NCI-H146 treated with DMSO at 0.1 percent for 48 hours (cell line): ENCODE measurements at regions not wholly inside any gene's neighbourhood (a gene's known extent, or its start where the extent isn't known, plus 50 kb on each side); places are given as distances from the start of the nearest gene placed in this dataset.
"Not testable (repeated sequence)": the region's sequence is repeated elsewhere in the genome, so short reads cannot be mapped to it uniquely, and the experiment has no call there.

ENCODE experiments used
- DNase-seq: peaks from one replicate; lab custom pipeline; 2025; ENCODE audit not compliant: unreplicated experiment; lab: John Stamatoyannopoulos, UW

DNA sequence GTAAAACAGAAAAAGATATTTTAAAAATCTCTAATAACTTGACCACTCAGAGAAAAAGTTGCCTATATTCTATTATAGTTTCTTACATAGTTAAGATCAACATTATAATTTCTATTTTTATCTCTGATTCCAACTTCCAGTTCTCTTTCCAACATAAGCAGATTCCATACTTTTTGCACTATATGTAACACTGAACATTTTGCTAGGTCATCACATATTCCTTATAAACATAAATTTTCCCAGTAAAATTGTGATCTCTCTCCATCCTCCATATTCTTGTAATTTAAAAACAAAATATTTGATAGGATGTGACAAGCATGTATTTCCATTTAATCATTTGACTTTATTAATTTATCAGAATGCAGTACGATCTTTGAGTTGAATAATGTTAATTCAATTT lies 170.4 kb upstream of the THSD7A start:
- DNase-seq, result no peak

- no peak for DNase-seq
Measured at GRCh38 chr7:12004581-12004980, 172.6 kb upstream of the THSD7A start.

- no peak for DNase-seq
Measured at GRCh38 chr7:12007576-12007975, 175.6 kb upstream of the THSD7A start.

DNA sequence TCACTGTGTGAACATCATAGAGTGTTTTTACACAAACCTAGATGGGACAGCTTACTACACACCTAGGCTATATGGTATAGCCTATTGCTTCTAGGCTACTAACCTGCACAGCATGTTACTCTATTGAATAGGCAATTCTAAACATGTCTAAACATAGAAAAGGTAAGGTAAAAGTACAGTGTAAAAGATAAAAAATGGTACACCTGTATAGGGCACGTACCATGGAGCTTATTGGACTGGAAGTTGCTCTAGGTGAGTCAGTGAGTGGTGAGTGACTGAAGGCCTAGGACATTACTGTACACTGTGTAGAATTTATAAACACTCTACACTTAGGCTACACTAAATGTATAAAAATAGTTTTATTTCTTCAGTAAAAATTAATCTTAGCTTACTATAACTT lies 182.0 kb upstream of the THSD7A start:
- DNase-seq, result no peak

DNA sequence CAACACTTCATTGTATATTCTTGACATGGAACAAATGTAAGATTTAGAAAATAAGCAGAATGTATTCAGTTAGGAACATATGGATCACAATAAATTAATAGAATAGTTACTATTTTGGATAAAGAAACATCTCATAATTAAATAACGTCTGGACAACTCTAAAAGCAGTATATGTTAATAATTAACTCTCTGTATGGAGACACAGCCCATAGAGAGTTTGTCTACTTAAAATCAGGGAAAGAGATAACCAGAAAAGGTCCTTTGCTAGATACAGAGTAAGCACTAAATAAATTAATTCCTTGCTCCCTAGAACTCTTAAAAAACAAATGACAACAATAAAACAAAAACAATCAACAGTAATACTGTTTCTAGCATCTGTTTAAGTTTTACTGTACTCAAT lies 184.4 kb upstream of the THSD7A start:
- no peak for DNase-seq

DNA sequence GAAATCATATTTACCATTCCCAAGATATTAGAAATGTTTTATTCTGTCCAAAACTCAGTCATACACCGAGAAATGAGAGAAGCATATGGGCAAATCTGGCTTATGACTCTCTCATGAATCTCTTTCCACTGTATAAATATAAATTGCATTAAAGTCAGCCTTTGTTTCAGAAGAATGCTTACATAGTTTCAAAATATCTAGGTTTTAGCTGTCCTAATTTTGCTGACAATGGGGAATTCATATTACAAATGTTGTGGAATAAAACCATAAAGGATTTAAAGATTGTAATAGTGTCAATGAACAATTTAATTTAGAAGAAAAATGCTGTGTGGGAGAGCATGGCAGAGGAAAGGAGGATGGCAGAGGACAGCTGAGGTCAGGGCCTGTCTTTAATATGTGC lies 185.0 kb upstream of the THSD7A start:
- DNase-seq, result no peak

GRCh38 chr7:12022011-12022410 lies 189.1 kb upstream of the TMEM106B start:
- not testable (repeated sequence) for DNase-seq

- DNase-seq, result no peak
Measured at GRCh38 chr7:12025246-12025645, 185.8 kb upstream of the TMEM106B start.

GRCh38 chr7:12028508-12028907 lies 182.6 kb upstream of the TMEM106B start:
- DNase-seq, result no peak

DNA sequence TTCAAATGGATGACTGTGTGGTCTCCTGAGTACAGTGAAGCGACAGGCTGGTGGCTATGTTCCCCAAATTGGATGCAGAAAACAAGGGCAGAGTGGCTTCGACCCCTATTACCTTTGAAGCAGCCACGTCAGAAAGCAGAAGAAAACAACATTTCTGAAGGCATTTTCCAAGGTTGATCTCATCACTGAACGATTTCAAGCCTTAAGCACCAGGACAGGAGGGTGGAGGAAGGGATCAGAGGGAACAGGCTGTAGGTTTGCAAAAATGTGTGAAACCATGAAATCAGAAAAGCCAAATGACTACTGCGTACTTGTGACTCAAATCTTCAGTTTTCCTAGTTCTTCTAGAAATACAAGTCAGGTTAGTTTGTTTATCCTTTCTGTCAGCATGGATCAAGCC lies 181.0 kb upstream of the TMEM106B start:
- no peak for DNase-seq

DNA sequence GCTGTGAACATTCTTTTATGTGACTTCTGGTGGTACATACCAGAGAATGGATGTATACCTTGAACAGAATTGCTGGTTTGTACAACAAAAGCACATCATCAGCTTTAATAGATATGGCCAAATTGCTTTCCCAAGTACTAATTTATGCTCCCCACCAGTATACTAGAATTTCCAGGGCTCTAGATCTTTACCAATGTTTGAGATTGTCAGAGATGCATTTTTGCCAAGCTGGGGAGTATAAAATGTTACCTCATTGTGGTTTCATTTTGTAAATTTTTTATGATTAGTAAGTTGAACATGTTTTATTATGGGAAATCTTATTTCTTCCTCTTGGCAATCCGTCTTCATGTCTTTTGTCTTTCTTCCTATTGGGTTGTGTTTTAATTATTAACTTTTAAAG lies 179.9 kb upstream of the TMEM106B start:
- no peak for DNase-seq

DNA sequence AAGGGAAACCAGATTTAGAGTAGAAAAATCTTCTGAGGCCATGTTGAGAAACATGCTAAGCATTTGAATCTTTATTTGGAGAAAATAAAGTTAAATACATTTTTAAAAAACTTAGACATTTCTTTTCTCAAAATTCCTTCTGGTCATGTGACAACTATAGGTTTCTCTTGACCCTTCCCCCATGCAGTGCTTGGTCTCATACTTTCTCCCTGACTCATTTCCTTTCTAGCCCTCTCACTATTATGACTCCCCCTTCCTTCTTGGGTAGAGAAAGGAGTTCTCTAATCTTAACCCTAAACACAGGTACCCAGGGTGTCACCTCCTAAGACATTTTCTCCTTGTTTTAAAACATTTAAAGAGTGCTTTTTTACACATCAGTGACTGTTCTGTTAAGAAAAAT lies 179.5 kb upstream of the TMEM106B start:
- DNase-seq, result no peak

GRCh38 chr7:12032146-12032545 lies 178.9 kb upstream of the TMEM106B start:
- DNase-seq, result no peak

DNA sequence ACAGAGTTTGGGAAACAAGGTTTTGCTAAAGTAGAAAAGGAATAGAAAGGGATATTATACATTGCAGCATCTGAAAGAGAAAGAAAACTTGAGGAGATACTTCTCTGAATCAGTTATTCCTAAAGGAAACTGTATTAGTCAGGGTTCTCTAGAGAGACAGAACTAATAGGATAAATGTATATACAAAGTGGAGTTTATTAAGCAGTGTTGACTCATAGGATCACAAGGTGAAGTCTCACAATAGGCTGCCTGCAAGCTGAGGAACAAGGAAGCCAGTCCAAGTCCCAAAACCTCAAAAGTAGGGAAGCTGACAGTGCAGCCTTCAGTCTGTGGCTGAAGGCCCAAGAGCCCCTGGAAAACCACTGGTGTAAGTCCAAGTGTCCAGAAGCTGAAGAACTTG lies 167.6 kb upstream of the TMEM106B start:
- not testable (repeated sequence) for DNase-seq

GRCh38 chr7:12052211-12052610 lies 158.9 kb upstream of the TMEM106B start:
- DNase-seq, result no peak

- DNase-seq, result no peak
Measured at GRCh38 chr7:12053561-12053960, 157.5 kb upstream of the TMEM106B start.

GRCh38 chr7:12054830-12055229 lies 156.3 kb upstream of the TMEM106B start:
- DNase-seq, result no peak

GRCh38 chr7:12056381-12056780 lies 154.7 kb upstream of the TMEM106B start:
- no peak for DNase-seq

GRCh38 chr7:12056977-12057376 lies 154.1 kb upstream of the TMEM106B start:
- DNase-seq, result no peak

GRCh38 chr7:12062062-12062461 lies 149.0 kb upstream of the TMEM106B start:
- no peak for DNase-seq

GRCh38 chr7:12064586-12065127 lies 146.4 kb upstream of the TMEM106B start:
- no peak for DNase-seq

DNA sequence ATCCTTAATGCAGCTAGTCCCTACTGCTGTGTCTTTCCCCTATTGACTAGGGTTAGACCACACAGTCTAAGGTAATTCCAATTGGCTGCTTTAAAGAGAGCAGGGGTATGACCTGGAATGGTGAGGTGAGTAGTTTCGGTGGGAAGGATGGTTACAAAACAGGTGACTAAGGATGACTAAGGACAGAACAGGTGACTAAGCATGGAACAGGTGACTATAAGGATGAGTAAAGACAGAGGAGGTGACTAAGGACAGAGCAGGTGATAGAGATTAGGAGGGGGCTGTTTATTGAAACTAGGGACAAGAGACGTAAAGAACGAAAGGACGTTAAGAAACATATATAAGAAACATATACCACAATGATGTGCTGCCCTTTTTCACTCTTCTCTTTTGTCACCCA lies 145.1 kb upstream of the TMEM106B start:
- peak; percentile 4 for DNase-seq

GRCh38 chr7:12066521-12066920 lies 144.6 kb upstream of the TMEM106B start:
- peak; percentile 15 for DNase-seq
